ENCODE measurements at regions not wholly inside any gene's neighbourhood (a gene's known extent, or its start where the extent isn't known, plus 50 kb on each side); places are given as distances from the start of the nearest gene placed in this dataset.

DNA sequence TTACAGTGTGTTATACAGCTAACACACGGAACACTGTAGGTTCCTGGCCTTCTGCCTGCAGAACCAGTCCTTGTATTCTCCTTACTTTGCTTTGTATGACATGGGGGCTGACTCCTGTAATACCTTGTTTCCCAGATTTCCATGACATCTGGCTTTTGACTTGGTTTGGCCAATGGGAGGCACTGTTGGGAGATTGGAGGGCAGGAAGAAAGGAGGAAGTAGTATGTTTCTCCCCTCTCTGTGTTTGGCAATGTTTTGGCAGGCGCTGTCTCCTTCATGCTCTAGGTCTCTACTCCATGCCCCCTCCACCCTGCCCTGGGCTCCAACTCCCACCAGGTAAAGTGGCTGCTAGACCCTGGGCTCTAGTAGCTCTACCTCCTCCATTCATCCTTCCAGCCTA, 331.1 kb upstream of the SLC14A2 start:
- TF ChIP-seq GATA3 (IDR thresholded peaks at IDR 0.05; ENCODE audit: low read depth, low read length) (no peak), GATA2 (IDR thresholded peaks at IDR 0.05; ENCODE audit: low read depth, low read length) (no peak)
